Parathyroid adenoma (tissue), 2 donors: ENCODE measurements at regions not wholly inside any gene's neighbourhood (a gene's known extent, or its start where the extent isn't known, plus 50 kb on each side); places are given as distances from the start of the nearest gene placed in this dataset.

Experiments used
- H2AFZ ChIP-seq: fragments of 300-600 bp; sonication (generic); one replicate; pipeline ENCODE4 v1.7.0; 2017; ENCODE audit warnings: antibody characterized with exemption, mild to moderate bottlenecking
- H3K27ac ChIP-seq: fragments of 300-600 bp; sonication (generic); one replicate; pipeline ENCODE4 v1.7.0; 2017
- H3K27me3 ChIP-seq: fragments of 300-600 bp; sonication (generic); one replicate; pipeline ENCODE4 v1.7.0; 2017; ENCODE audit warnings: low read length; ENCODE audit not compliant: control insufficient read depth, insufficient read depth
- H3K36me3 ChIP-seq: fragments of 300-600 bp; sonication (generic); one replicate; pipeline ENCODE4 v1.7.0; 2017; ENCODE audit warnings: low read length; ENCODE audit not compliant: control insufficient read depth, insufficient read depth
- H3K4me1 ChIP-seq: fragments of 300-600 bp; sonication (generic); one replicate; pipeline ENCODE4 v1.7.0; 2017; ENCODE audit warnings: control low read depth
- H3K4me2 ChIP-seq: fragments of 300-600 bp; sonication (generic); one replicate; pipeline ENCODE4 v1.7.0; 2017; ENCODE audit warnings: low read length
- H3K4me3 ChIP-seq: fragments of 300-600 bp; sonication (generic); one replicate; pipeline ENCODE4 v1.7.0; 2017; ENCODE audit warnings: low read depth, low read length
- H3K79me2 ChIP-seq: fragments of 300-600 bp; sonication (generic); one replicate; pipeline ENCODE4 v1.7.0; 2017; ENCODE audit warnings: control low read depth
- H3K9ac ChIP-seq: fragments of 300-600 bp; sonication (generic); one replicate; pipeline ENCODE4 v1.7.0; 2017; ENCODE audit warnings: mild to moderate bottlenecking
- H3K9me3 ChIP-seq: fragments of 300-600 bp; sonication (generic); one replicate; pipeline ENCODE4 v1.7.0; 2017; ENCODE audit warnings: low read length; ENCODE audit not compliant: control insufficient read depth
- CTCF ChIP-seq: fragments of 300-600 bp; sonication (generic); IDR thresholded peaks from one replicate; pipeline ENCODE4 v1.7.0; 2017; ENCODE audit warnings: antibody characterized with exemption, mild to moderate bottlenecking
- donor health status: primary hyperparathyroidism.

- Histone ChIP-seq H3K79me2 (no peaks in the 10 kb centered on the region), H3K27me3 (no peaks in the 10 kb centered on the region), H3K4me2 (no peak overlapping the region), H3K36me3 (no peaks in the 10 kb centered on the region), H2AFZ (no peak overlapping the region), H3K27ac (no peak overlapping the region), H3K4me3 (no peak overlapping the region), H3K4me1 (peaks cover 7% of the 10 kb centered on the region), H3K9ac (no peak overlapping the region), H3K9me3 (no peaks in the 10 kb centered on the region)
- no peak for TF ChIP-seq CTCF
These were observed 152.2 kb downstream of the ADAMTS15 start for GRCh38 chr11:130600616-130601015.

DNA sequence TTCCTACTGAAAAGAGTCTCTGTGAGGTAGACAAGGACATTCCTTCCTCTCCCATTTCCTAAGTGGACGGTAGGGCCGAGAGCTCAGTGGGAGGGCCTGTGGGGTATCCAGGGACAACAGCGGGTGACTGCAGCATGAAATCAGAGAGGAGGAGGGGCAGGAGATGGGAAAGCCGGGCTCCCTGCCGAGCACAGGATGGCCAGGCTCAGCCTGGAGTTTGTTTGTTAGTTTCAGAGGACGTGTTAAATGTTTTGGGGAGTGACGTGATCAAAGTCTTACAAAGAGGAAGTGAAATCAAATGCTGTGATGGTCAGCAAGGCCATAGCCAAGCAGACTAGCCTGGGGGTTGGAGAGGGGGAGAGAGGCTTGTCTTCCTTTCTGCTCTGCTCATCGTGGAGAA lies 152.7 kb downstream of the ADAMTS15 start:
- H3K9ac ChIP-seq, result no peak overlapping the region
- no peaks in the 10 kb centered on the region for H3K36me3 ChIP-seq
- no peak overlapping the region for H3K27ac ChIP-seq
- H3K27me3 ChIP-seq, result no peaks in the 10 kb centered on the region
- no peak overlapping the region for H3K4me2 ChIP-seq
- TF ChIP-seq CTCF, result no peak
- H2AFZ ChIP-seq, result no peak overlapping the region
- H3K4me1 ChIP-seq, result peaks cover 7% of the 10 kb centered on the region
- H3K9me3 ChIP-seq, result no peaks in the 10 kb centered on the region
- H3K4me3 ChIP-seq, result no peak overlapping the region
- no peaks in the 10 kb centered on the region for H3K79me2 ChIP-seq

DNA sequence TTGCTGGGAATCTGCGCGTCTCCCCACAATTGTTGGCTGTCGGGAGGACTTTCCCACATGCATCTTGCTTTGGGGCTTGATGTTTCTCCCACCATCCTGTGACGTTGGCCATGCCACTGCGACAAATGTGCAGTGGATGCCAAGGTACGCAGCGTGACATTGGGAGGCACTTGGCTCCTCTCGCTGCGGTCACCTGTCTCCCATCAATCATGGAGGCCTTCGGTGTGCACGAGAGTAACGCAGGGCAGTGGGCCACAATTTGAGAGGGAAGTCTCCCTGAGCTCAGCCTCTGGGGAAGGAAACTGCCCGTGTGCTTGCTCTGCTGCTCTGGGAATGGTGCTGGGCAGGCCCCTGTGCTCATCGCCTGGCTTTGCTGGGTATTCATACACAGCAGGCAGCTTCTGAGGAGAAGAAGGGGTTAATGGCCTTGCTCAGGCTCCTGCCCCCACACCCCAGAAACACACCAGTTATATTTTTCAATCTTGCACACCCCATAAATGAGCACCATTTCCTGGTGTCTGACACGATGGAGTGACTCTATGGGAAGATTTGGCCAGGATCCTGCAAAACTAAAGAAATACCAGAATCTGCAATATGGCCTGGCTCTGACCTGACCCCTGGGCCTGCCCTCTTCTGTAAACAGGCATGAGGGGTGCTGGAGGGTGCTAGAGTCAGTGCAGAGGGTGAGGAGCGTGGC lies 153.5 kb downstream of the ADAMTS15 start:
- Histone ChIP-seq H3K9ac (no peak overlapping the region), H2AFZ (no peak overlapping the region), H3K4me2 (no peak overlapping the region), H3K4me1 (peaks cover 7% of the 10 kb centered on the region), H3K79me2 (no peaks in the 10 kb centered on the region), H3K27ac (no peak overlapping the region), H3K4me3 (no peak overlapping the region), H3K36me3 (no peaks in the 10 kb centered on the region), H3K9me3 (no peaks in the 10 kb centered on the region), H3K27me3 (no peaks in the 10 kb centered on the region)
- no peak for TF ChIP-seq CTCF

GRCh38 chr11:130602641-130603334 lies 154.3 kb downstream of the ADAMTS15 start:
- no peak overlapping the region for H3K4me2 ChIP-seq
- TF ChIP-seq CTCF, result no peak
- H2AFZ ChIP-seq, result peak overlapping the region; percentile 20
- H3K4me3 ChIP-seq, result no peak overlapping the region
- no peaks in the 10 kb centered on the region for H3K27me3 ChIP-seq
- peak overlapping the region; percentile 6 for H3K27ac ChIP-seq
- no peaks in the 10 kb centered on the region for H3K9me3 ChIP-seq
- H3K36me3 ChIP-seq, result no peaks in the 10 kb centered on the region
- no peak overlapping the region for H3K9ac ChIP-seq
- peaks cover 7% of the 10 kb centered on the region for H3K4me1 ChIP-seq
- no peaks in the 10 kb centered on the region for H3K79me2 ChIP-seq
